ENCODE measurements at regions not wholly inside any gene's neighbourhood (a gene's known extent, or its start where the extent isn't known, plus 50 kb on each side); places are given as distances from the start of the nearest gene placed in this dataset.

- Histone ChIP-seq H3K4me1 (ENCODE audit: control insufficient read depth, insufficient read depth, low read length) (peaks cover 3% of the 10 kb centered on the region), H3K27me3 (ENCODE audit: control insufficient read depth, insufficient read depth, low read length) (no peaks in the 10 kb centered on the region), H3K9ac (ENCODE audit: low read length) (no peak overlapping the region), H3K27ac (ENCODE audit: low read depth, low read length) (no peak overlapping the region), H3K4me3 (ENCODE audit: low read length) (no peak overlapping the region), H3K36me3 (ENCODE audit: control insufficient read depth, insufficient read depth, low read length) (no peaks in the 10 kb centered on the region)
Observed at GRCh38 chrX:43585922-43586321, 70.2 kb upstream of the MAOA start.

DNA sequence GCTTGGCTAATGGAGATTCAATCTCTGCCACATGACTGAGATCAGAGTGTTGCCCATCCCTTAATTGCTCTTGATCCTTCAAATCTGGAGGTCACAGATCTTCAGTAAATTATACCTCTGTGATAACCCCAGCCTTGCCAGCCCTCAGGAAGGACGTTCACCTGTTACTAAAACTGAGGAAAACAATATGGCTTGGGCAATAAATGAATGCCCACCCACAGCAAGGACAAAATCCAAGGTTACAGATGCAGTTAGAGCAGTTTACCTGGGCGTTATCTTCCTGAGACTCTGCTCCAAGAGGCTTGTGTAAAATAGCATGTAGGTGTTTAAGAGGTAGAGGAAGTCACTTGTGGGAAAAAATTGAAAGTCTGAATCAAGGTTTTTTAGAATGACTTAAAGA is 69.3 kb upstream of the MAOA start:
- no peak overlapping the region for H3K4me3 ChIP-seq (ENCODE audit: low read length)
- no peak overlapping the region for H3K9ac ChIP-seq (ENCODE audit: low read length)
- no peaks in the 10 kb centered on the region for H3K27me3 ChIP-seq (ENCODE audit: control insufficient read depth, insufficient read depth, low read length)
- peaks cover 3% of the 10 kb centered on the region for H3K4me1 ChIP-seq (ENCODE audit: control insufficient read depth, insufficient read depth, low read length)
- H3K36me3 ChIP-seq (ENCODE audit: control insufficient read depth, insufficient read depth, low read length), result no peaks in the 10 kb centered on the region
- H3K27ac ChIP-seq (ENCODE audit: low read depth, low read length), result no peak overlapping the region

DNA sequence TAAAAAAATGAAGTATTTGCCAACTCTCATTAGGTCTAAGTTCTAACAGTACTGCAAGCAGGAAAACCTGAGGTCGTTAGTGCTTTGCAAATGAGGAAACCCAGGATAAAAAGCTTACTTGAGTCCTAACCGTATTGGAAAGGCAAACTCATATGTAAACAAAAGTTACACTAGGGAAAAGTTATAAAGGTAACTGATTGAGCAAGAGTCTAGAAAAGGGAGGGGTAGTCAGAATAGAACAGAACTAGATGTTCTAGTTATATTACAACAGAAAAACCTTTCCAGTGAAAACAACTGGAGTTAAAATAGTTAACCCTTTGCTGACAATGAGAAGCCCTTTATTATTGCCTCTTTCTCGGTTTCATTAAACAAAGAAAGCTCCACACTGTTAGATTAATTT is 66.4 kb upstream of the MAOA start:
- H3K4me1 ChIP-seq (ENCODE audit: control insufficient read depth, insufficient read depth, low read length), result peaks cover 3% of the 10 kb centered on the region
- H3K27me3 ChIP-seq (ENCODE audit: control insufficient read depth, insufficient read depth, low read length), result no peaks in the 10 kb centered on the region
- no peak overlapping the region for H3K4me3 ChIP-seq (ENCODE audit: low read length)
- no peaks in the 10 kb centered on the region for H3K36me3 ChIP-seq (ENCODE audit: control insufficient read depth, insufficient read depth, low read length)
- H3K27ac ChIP-seq (ENCODE audit: low read depth, low read length), result peak overlapping the region; percentile 10
- no peak overlapping the region for H3K9ac ChIP-seq (ENCODE audit: low read length)

DNA sequence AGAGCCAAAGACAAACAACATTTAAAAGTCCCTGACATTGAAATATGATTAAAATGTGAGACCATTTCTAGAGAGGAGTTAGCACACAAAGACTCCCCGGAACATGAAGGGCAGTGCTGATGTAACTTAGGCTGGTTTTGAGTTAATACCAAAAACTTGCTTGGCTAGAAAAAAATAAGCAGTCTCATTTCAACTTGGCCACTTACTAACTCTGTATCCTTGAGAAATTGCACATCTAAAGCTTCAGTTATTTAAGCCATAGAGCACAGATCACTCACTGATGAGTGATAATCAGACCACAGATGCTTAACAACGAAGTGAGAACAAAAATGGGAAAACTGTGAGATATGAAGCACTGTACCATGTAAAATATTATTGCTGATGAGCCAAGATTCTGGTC is 65.9 kb upstream of the MAOA start:
- peak overlapping the region; percentile 10 for H3K27ac ChIP-seq (ENCODE audit: low read depth, low read length)
- H3K9ac ChIP-seq (ENCODE audit: low read length), result no peak overlapping the region

DNA sequence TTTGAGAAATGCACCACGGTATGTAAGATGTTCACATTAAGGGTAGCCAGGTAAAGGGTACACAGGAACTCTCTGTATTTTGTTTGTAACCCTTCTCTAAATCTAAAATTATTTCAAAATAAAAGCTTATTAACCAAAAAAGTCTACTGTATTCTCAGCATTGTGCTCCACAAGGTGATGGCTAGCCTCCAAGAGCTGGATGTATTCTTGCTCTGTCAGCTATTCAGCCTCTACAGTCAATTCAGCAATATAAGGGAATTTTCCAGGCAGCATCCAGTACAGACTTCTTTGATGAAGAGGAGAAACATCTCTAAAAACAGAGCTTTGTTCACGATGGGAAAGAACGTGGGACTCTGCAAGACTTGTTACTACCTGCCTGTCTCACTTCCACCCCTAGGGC is 63.5 kb upstream of the MAOA start:
- no peak overlapping the region for H3K4me3 ChIP-seq (ENCODE audit: low read length)
- no peak overlapping the region for H3K27ac ChIP-seq (ENCODE audit: low read depth, low read length)

More for the DNA sequence above, 65.9 kb upstream of the MAOA start:
- H3K27me3 ChIP-seq (ENCODE audit: control insufficient read depth, insufficient read depth, low read length), result no peaks in the 10 kb centered on the region
- no peaks in the 10 kb centered on the region for H3K36me3 ChIP-seq (ENCODE audit: control insufficient read depth, insufficient read depth, low read length)
- H3K4me1 ChIP-seq (ENCODE audit: control insufficient read depth, insufficient read depth, low read length), result peaks cover 3% of the 10 kb centered on the region
- H3K4me3 ChIP-seq (ENCODE audit: low read length), result no peak overlapping the region

GRCh38 chrX:43595931-43596330 is 60.2 kb upstream of the MAOA start:
- H3K27me3 ChIP-seq (ENCODE audit: control insufficient read depth, insufficient read depth, low read length), result no peaks in the 10 kb centered on the region
- H3K4me1 ChIP-seq (ENCODE audit: control insufficient read depth, insufficient read depth, low read length), result no peaks in the 10 kb centered on the region
- no peaks in the 10 kb centered on the region for H3K36me3 ChIP-seq (ENCODE audit: control insufficient read depth, insufficient read depth, low read length)
- H3K9ac ChIP-seq (ENCODE audit: low read length), result no peak overlapping the region
- no peak overlapping the region for H3K4me3 ChIP-seq (ENCODE audit: low read length)
- H3K27ac ChIP-seq (ENCODE audit: low read depth, low read length), result no peak overlapping the region

More for the DNA sequence above, 63.5 kb upstream of the MAOA start:
- peaks cover 3% of the 10 kb centered on the region for H3K4me1 ChIP-seq (ENCODE audit: control insufficient read depth, insufficient read depth, low read length)
- no peak overlapping the region for H3K9ac ChIP-seq (ENCODE audit: low read length)
- H3K27me3 ChIP-seq (ENCODE audit: control insufficient read depth, insufficient read depth, low read length), result no peaks in the 10 kb centered on the region
- H3K36me3 ChIP-seq (ENCODE audit: control insufficient read depth, insufficient read depth, low read length), result no peaks in the 10 kb centered on the region

GRCh38 chrX:43604753-43605152 is 51.3 kb upstream of the MAOA start:
- Histone ChIP-seq H3K27me3 (ENCODE audit: control insufficient read depth, insufficient read depth, low read length) (no peaks in the 10 kb centered on the region), H3K27ac (ENCODE audit: low read depth, low read length) (no peak overlapping the region), H3K36me3 (ENCODE audit: control insufficient read depth, insufficient read depth, low read length) (no peaks in the 10 kb centered on the region), H3K9ac (ENCODE audit: low read length) (no peak overlapping the region), H3K4me3 (ENCODE audit: low read length) (no peak overlapping the region), H3K4me1 (ENCODE audit: control insufficient read depth, insufficient read depth, low read length) (no peaks in the 10 kb centered on the region)

DNA sequence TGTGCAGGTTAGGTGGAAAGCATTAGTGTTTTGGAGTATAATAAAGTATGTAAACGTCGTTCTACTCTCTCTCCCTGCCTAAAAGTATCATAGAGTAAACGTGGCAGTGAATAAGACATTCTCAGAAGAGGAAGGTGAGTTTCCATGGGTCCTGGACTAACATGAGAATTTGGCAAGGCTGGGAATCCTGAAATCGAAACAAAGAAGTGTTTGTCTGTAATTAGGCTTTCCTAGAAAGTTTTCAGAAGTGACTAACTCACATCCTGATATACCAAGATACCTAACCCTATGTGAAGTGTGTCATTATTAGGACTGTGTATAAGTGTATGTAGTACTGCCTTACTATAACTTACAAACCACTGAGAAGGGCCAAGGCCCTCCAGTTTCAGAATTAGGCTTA is 50.7 kb upstream of the MAOA start:
- H3K36me3 ChIP-seq (ENCODE audit: control insufficient read depth, insufficient read depth, low read length), result no peaks in the 10 kb centered on the region
- no peak overlapping the region for H3K9ac ChIP-seq (ENCODE audit: low read length)
- H3K4me3 ChIP-seq (ENCODE audit: low read length), result no peak overlapping the region
- H3K27ac ChIP-seq (ENCODE audit: low read depth, low read length), result no peak overlapping the region
- no peaks in the 10 kb centered on the region for H3K4me1 ChIP-seq (ENCODE audit: control insufficient read depth, insufficient read depth, low read length)
- no peaks in the 10 kb centered on the region for H3K27me3 ChIP-seq (ENCODE audit: control insufficient read depth, insufficient read depth, low read length)
